NB4 (cell line): ENCODE measurements at regions not wholly inside any gene's neighbourhood (a gene's known extent, or its start where the extent isn't known, plus 50 kb on each side); places are given as distances from the start of the nearest gene placed in this dataset.

Experiments
- CTCF ChIP-seq: IDR thresholded peaks from one replicate; pipeline ENCODE4 v1.5.1; 2012; ENCODE audit warnings: low read depth, low read length
- MAX ChIP-seq: IDR thresholded peaks from 2 replicates; pipeline ENCODE4 v1.6.1; 2011; ENCODE audit warnings: low read depth, low read length

- TF ChIP-seq MAX (no peak), CTCF (no peak)
These were observed 912.3 kb upstream of the SEMA6A start for GRCh38 chr5:117486879-117487391.
